ENCODE measurements at regions not wholly inside any gene's neighbourhood (a gene's known extent, or its start where the extent isn't known, plus 50 kb on each side); places are given as distances from the start of the nearest gene placed in this dataset.

DNA sequence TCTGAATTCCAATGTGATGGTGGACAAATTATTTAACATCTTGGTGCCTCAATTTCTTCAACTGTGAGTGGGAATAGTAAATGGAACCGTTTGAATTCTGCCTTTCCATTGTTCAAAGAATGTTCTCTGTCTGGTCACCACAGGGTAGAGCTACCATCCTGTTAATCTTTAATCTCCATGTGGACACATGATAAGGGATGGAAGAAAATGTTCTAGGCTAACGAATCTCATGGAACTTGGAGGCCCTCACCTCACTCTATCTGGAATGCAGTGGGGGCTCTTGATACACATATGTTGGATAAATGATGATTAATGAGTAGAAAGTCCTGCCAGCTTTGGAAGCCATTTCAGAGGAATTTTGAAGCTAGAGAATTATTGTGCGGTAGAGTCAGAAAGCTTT lies 118.5 kb upstream of the HABP2 start:
- Histone ChIP-seq H3K4me2 (replicated peaks; ENCODE audit: extremely low read depth, low read length, poor library complexity, severe bottlenecking) (no peak overlapping the region), H2AFZ (ENCODE audit: insufficient read depth, low read depth, low read length, poor library complexity, severe bottlenecking) (no peak overlapping the region), H3K9ac (ENCODE audit: insufficient read depth, low read length, poor library complexity, severe bottlenecking) (no peak overlapping the region), H3K27me3 (ENCODE audit: control insufficient read depth in 2 of 2, insufficient read depth in 2 of 2, low read length in 2 of 2) (no peaks in the 10 kb centered on the region), H4K20me1 (ENCODE audit: insufficient read depth, low read length) (no peaks in the 10 kb centered on the region), H3K79me2 (ENCODE audit: insufficient read depth, low read length) (no peaks in the 10 kb centered on the region), H3K27ac (ENCODE audit: low read depth in 1 of 2, low read length in 2 of 2) (no peak overlapping the region), H3K9me3 (replicated peaks in 1 of 2; ENCODE audit: control insufficient read depth in 1 of 2, insufficient read depth in 1 of 2, low read length in 2 of 2) (no peaks in the 10 kb centered on the region), H3K4me3 (replicated peaks in 1 of 3; ENCODE audit: low read depth in 2 of 3, low read length in 3 of 3) (no peak overlapping the region), H3K36me3 (replicated peaks in 1 of 2; ENCODE audit: control insufficient read depth in 1 of 2, insufficient read depth in 2 of 2, low read length in 2 of 2) (no peaks in the 10 kb centered on the region), H3K4me1 (ENCODE audit: control insufficient read depth in 1 of 2, insufficient read depth in 2 of 2, low read length in 2 of 2) (no peaks in the 10 kb centered on the region)
- intact Hi-C loops (cut with micrococcal nuclease) = no loop called here
- TF ChIP-seq, protein P1, sequence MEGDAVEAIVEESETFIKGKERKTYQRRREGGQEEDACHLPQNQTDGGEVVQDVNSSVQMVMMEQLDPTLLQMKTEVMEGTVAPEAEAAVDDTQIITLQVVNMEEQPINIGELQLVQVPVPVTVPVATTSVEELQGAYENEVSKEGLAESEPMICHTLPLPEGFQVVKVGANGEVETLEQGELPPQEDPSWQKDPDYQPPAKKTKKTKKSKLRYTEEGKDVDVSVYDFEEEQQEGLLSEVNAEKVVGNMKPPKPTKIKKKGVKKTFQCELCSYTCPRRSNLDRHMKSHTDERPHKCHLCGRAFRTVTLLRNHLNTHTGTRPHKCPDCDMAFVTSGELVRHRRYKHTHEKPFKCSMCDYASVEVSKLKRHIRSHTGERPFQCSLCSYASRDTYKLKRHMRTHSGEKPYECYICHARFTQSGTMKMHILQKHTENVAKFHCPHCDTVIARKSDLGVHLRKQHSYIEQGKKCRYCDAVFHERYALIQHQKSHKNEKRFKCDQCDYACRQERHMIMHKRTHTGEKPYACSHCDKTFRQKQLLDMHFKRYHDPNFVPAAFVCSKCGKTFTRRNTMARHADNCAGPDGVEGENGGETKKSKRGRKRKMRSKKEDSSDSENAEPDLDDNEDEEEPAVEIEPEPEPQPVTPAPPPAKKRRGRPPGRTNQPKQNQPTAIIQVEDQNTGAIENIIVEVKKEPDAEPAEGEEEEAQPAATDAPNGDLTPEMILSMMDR (IDR thresholded peaks at IDR 0.05) = no peak
- no peak overlapping the region for H3K27ac Mint-ChIP-seq
- no peak for DNase-seq
- no CpG with 5 or more reads among the region's 3 CpGs for WGBS (ENCODE audit: insufficient coverage)
- H3K4me3 Mint-ChIP-seq = no peak overlapping the region
- peaks cover 0 to 3% (median 1%) of the 10 kb centered on the region in 3 donors for H3K27me3 Mint-ChIP-seq (ENCODE audit: low read depth in 3 of 3)
- no peaks in the 10 kb centered on the region for H3K4me1 Mint-ChIP-seq
- no peaks in the 10 kb centered on the region for H3K36me3 Mint-ChIP-seq
- H3K9me3 Mint-ChIP-seq = peaks cover 2 to 6% (median 3%) of the 10 kb centered on the region in 7 donors

DNA sequence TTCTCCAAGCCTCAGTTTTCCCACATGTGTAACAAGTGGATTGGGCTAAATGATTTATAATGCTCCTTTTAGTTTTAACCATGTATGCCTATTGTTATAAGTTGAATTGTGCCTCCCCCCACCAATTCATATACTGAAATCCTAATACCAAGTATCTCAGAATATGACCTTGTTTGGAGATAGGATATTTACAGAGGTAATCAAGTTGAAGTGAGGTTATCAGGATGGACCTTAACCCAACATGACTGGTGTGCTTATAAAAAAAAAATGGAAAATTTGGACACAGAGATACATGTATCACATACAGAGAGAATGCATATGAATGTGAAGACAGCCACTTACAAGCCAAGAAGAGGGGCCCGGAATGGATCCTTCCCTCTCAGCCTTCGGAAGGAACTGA lies 117.9 kb upstream of the HABP2 start:
- WGBS (ENCODE audit: insufficient coverage) = no CpG with 5 or more reads among the region's 2 CpGs
- no peaks in the 10 kb centered on the region for H3K4me1 Mint-ChIP-seq

More for the DNA sequence above, 117.9 kb upstream of the HABP2 start:
- no peak for DNase-seq
- H3K36me3 ChIP-seq (replicated peaks in 1 of 2; ENCODE audit: control insufficient read depth in 1 of 2, insufficient read depth in 2 of 2, low read length in 2 of 2) = no peaks in the 10 kb centered on the region
- Mint-ChIP-seq H3K36me3 (no peaks in the 10 kb centered on the region), H3K27ac (no peak overlapping the region), H3K27me3 (ENCODE audit: low read depth in 3 of 3) (peaks cover 0 to 4% (median 1%) of the 10 kb centered on the region in 3 donors), H3K9me3 (peaks cover 2 to 6% (median 3%) of the 10 kb centered on the region in 7 donors), H3K4me3 (no peak overlapping the region)
- H3K27ac ChIP-seq (ENCODE audit: low read depth in 1 of 2, low read length in 2 of 2) = no peak overlapping the region
- H3K4me2 ChIP-seq (replicated peaks; ENCODE audit: extremely low read depth, low read length, poor library complexity, severe bottlenecking) = no peak overlapping the region
- H2AFZ ChIP-seq (ENCODE audit: insufficient read depth, low read depth, low read length, poor library complexity, severe bottlenecking) = no peak overlapping the region
- no peak overlapping the region for H3K4me3 ChIP-seq (replicated peaks in 1 of 3; ENCODE audit: low read depth in 2 of 3, low read length in 3 of 3)
- no peaks in the 10 kb centered on the region for H3K4me1 ChIP-seq (ENCODE audit: control insufficient read depth in 1 of 2, insufficient read depth in 2 of 2, low read length in 2 of 2)
- H3K9me3 ChIP-seq (replicated peaks in 1 of 2; ENCODE audit: control insufficient read depth in 1 of 2, insufficient read depth in 1 of 2, low read length in 2 of 2) = no peaks in the 10 kb centered on the region
- H4K20me1 ChIP-seq (ENCODE audit: insufficient read depth, low read length) = no peaks in the 10 kb centered on the region
- intact Hi-C loops (cut with micrococcal nuclease) = no loop called here
- TF ChIP-seq, protein P1 (IDR thresholded peaks at IDR 0.05) = no peak
- no peaks in the 10 kb centered on the region for H3K27me3 ChIP-seq (ENCODE audit: control insufficient read depth in 2 of 2, insufficient read depth in 2 of 2, low read length in 2 of 2)
- H3K9ac ChIP-seq (ENCODE audit: insufficient read depth, low read length, poor library complexity, severe bottlenecking) = no peak overlapping the region
- no peaks in the 10 kb centered on the region for H3K79me2 ChIP-seq (ENCODE audit: insufficient read depth, low read length)

Measured in CD14-positive monocyte (primary cell).